ENCODE measurements at regions not wholly inside any gene's neighbourhood (a gene's known extent, or its start where the extent isn't known, plus 50 kb on each side); places are given as distances from the start of the nearest gene placed in this dataset.

DNA sequence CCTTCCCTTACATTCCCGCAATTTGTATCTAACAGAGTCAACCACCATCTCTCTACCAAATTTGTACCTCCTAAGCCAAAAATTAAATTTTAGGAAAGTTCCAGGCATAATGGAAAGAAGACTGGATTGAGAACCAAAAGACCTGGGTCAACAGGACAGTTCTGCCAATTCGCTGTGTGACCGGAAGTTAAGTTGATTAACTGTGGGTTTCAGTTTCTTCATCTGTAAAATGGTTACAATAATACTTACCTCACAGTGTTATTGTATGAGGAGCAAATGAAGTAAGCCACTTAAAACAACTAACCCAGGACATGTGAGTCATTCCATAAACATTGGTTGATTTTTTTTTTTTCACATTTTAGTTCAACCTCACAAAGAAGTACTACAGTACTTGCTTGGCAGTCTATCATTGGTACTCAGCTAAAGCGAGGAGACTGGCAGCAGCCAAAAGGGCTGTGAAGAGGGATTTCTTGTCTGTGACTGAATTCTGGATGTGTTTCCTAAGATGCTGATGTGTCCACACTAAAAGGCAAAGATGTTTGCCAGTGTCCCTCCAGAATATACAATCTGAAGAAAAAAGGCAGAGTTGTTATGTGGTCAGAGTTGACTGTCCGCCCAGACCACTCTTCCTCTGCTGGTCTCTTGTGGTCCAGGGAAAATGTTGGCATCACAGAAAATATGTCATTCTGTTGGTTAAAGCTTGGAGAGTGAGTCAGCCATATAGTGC lies 198.6 kb downstream of the TLE1 start:
- no peak for TF ChIP-seq POLR2A (IDR thresholded peaks at IDR 0.05)
- TF ChIP-seq, protein P1, sequence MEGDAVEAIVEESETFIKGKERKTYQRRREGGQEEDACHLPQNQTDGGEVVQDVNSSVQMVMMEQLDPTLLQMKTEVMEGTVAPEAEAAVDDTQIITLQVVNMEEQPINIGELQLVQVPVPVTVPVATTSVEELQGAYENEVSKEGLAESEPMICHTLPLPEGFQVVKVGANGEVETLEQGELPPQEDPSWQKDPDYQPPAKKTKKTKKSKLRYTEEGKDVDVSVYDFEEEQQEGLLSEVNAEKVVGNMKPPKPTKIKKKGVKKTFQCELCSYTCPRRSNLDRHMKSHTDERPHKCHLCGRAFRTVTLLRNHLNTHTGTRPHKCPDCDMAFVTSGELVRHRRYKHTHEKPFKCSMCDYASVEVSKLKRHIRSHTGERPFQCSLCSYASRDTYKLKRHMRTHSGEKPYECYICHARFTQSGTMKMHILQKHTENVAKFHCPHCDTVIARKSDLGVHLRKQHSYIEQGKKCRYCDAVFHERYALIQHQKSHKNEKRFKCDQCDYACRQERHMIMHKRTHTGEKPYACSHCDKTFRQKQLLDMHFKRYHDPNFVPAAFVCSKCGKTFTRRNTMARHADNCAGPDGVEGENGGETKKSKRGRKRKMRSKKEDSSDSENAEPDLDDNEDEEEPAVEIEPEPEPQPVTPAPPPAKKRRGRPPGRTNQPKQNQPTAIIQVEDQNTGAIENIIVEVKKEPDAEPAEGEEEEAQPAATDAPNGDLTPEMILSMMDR (IDR thresholded peaks at IDR 0.05): no peak
